ENCODE measurements at regions not wholly inside any gene's neighbourhood (a gene's known extent, or its start where the extent isn't known, plus 50 kb on each side); places are given as distances from the start of the nearest gene placed in this dataset.
"Not testable (repeated sequence)": the region's sequence is repeated elsewhere in the genome, so short reads cannot be mapped to it uniquely, and the experiment has no call there.

DNA sequence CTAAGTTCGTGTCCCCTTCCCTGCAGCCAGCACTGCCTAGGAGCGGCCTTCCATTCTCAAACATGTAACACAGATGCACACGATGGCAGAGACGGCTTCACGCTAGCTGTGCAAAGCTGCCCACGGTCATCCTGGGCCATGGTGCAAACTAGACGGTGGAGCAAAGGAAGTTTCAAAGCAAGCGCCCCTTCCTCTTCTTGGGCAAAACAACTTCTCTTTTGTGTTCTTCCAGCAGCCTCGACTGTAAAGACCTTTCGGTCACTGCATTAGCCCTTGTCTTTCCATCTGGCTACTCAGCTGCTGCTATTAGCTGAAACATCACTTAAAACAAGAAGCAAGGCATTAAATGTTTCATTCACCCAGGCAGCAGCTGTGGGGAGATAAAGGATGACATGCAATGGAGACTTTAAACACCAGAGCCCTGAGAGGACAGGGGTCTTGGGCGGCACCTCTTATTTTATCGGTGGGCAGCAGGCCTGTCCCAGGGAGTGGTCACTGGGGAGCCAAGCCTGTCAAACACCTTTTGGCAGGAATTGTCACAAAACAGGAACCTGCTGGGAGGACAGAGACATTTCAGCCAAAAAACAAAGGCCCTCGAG lies 214.8 kb downstream of the KLF6 start:
- FAIRE-seq, result no peak

DNA sequence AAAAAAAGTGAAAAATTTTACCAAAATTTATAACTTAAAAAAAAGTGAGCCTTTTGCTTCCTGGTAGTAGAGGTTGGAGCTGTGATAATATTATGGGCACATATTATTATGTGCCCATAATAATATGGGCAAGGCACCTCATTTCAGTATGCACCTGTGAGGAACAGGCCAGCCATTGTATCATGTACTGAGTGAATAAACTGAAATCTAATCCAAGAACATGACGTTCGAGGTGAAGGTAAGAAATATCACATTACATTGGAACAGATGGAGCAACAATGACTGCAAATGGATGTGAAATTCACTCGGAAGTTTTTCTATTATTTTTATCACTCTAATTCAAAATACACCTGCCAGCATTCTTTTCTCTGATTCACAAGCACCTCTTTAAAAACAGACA lies 216.0 kb downstream of the KLF6 start:
- FAIRE-seq, result no peak

DNA sequence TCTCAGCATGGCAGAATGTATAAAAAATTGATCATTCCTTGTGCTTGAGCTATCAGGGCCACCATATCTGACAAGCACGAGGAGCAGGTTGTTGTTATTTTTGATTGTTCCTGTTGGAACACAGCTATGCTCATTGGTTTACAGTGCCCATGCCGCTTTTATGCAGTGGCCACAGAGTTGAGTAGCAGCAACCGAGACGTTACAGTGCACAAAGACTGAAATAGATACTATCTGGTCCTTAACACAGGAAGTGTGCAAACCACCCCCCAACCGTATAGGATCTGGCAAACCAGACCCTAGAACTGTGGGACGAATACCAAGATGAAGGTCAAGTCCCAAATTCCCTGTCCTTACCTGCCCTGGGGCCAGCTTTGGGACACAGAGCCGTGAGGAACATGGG lies 216.6 kb downstream of the KLF6 start:
- FAIRE-seq, result no peak

DNA sequence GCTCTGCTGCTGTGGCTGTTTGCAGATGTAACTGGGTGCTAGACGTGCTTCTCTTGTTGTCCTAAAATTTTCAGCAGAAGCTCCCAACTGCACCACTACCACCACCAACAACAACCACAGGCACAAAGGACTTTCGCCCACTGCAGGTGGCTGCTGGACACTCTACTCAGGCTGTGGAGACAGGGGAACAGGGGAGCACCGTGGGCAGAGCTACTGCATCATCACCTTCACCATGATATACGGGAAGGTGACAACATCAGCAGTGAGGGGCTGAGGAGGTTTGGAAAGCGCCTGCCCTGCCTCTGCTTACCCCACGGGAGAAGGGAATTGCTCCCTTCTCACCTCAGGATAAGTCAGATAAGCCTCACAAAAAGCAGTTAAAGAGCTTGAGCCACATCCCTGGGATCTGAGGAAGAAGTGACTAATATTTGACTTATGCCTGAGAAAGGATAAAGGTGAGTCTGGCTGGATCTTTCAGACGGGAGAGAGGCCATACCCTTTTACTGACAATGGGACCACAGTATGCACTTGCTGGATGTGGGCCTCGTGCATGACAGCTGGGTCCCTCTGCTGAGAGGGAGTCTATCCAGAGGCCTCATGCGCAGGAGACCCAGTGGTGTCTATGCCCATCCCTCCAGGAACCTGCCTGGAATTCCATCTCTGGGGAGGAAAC lies 217.6 kb downstream of the KLF6 start:
- no peak for FAIRE-seq

DNA sequence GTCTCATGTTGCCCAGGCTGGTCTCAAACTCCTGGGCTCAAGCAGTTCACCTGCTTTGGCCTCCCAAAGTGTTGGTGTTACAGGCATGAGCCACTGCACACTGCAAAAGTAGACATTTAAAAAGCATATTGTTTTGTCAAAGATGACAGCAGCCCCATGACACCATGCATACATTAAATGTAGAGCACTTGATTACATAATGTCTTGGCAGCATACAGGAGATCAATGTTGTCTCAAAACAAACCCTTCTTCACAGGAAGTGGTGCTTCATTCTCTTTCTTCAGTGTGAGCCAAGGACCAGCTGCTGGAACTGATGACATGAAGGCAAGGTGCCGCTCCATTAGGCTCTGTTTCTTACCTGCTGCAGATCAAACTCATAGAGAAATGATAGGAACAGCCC lies 218.4 kb downstream of the KLF6 start:
- no peak for FAIRE-seq

DNA sequence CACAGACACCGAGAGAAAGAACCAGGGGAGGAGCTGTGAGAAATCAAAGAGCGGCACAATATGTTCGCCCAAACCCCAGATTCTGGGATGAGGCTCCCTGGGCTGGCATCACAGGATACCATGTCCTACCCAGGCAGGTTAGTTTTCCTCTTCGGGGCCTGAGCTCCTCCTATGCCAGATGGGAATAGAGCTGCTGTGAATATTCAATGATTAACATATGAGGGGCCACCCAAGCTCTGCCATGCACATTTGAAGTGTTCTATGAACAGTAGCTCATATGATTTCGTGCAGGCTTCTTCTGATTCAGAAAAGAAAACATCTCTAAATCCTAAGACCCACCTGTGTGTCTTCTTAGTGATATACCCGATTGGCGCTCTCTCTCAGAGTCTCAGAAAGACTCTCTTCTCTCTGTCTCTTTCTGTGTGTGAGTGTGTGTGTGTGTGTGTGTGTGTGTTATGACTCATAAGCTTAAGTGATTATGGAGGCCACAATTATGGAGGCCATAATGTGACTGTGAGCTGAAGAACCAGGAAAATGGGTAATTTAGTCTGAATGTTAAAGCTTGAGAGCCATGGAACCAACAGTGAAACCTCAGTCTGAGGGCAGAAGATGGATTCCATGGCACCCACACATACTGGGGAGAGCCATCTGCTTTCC lies 220.5 kb downstream of the KLF6 start:
- FAIRE-seq, result no peak

DNA sequence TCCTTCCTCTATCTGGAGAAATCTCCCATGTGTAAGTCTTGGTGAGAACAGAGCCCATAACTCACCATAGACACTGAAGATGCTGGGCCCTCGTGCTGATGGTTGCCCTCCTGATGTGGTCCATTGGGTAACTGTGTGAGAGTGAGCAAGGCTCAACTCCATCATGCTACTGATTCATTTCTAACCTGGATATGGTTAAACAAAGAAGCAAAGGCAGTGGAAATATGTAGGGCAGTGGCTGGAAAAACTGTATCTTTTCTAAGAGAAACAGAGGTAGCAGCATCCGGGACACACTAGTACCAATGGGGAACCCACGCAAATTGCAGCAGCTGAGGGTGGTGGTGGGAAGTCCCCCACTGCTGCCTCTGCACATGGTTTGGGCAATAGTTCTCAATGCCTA lies 221.7 kb downstream of the KLF6 start:
- no peak for FAIRE-seq

DNA sequence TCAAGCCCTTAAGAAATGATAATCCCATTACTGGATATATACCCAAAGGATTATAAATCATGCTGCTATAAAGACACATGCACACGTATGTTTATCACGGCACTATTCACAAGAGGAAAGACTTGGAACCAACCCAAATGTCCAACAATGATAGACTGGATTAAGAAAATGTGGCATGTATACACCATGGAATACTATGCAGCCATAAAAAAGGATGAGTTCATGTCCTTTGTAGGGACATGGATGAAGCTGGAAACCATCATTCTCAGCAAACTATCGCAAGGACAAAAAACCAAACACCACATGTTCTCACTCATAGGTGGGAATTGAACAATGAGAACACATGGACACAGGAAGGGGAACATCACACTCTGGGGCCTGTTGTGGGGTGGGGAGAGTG lies 224.4 kb downstream of the KLF6 start:
- FAIRE-seq, result not testable (repeated sequence)

DNA sequence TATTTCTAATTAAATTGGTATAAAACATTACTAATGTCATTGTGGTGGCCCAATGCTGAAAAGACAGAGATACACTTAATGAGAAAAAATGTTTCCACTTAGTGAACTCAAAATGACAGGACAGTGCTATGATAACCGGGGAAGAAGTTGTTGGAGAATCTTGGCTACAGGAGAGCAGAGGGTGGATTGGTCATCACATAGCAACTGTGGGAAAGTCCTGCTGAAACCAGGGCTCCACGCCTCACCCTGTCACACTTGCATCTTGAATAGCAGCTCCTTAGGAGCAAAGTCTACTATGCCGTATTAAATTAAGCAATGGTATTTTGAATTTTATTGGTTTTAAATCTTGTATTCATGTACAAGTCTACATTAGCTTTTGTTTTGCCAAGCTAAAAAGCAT lies 225.5 kb downstream of the KLF6 start:
- FAIRE-seq, result no peak

DNA sequence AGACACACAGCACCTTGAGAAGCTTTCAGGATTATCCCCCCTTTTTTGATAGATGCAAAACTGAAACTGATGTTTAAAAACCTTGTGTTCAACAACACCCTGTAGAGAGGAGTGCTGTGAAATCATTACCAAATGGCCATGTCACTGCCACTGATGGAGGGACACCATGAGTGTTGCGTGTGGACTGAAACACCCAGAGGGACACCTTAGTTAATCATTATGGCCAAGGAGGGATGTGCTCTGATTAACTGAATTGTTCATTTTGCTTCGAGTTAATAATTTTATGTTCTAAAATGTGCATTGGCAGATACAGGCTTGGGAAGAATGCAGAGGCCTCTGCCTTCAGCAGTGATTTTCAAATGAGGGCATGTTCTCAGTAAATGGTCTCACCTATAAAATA lies 226.0 kb downstream of the KLF6 start:
- no peak for FAIRE-seq

DNA sequence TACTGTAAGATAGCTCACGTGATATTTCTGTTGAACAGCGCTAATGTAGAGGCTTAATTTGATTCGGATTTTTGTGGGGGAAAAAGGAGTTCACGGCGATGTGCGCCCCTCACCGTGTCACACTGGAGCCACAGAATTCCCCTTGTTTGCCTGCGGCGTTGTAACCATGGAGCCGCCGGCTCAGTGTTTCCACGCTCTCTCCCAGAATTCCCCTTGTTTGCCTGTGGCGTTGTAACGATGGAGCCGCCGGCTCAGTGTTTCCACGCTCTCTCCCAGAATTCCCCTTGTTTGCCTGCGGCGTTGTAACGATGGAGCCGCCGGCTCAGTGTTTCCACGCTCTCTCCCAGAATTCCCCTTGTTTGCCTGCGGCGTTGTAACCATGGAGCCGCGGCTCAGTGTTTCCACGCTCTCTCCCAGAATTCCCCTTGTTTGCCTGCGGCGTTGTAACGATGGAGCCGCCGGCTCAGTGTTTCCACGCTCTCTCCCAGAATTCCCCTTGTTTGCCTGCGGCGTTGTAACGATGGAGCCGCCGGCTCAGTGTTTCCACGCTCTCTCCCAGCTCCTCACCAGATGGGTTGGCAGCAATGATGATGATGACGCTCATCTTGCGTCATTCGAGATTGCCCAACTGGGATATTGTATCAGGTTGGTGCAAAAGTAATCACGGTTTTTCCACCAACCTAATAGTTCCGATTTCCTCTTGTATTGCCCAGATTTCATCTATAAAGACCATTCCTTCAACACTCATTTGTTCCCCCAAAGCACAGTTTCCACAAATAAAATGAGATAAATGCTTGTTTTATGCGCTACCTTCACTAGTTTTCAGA lies 228.6 kb downstream of the KLF6 start:
- FAIRE-seq, result not testable (repeated sequence)

DNA sequence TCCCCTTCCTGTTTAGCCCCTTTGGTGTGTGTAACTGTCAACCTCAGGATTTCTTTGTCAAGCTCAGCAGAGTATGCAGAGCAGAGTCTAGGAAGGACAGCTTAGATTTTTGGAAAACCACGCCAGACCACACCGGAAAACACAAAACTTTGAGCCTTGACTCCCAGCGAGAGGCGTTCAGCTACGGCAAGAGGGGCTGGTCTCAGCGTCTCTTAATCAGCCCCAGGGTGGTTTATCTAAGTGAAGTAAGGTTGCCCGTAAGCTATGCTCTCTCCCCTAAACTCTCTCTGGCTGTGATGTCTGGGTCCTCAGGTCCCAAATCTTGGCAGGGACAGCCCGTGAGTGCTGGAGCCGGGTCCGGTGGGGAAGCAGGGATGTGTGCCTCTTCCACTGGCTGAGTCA lies 230.9 kb downstream of the KLF6 start:
- no peak for FAIRE-seq

DNA sequence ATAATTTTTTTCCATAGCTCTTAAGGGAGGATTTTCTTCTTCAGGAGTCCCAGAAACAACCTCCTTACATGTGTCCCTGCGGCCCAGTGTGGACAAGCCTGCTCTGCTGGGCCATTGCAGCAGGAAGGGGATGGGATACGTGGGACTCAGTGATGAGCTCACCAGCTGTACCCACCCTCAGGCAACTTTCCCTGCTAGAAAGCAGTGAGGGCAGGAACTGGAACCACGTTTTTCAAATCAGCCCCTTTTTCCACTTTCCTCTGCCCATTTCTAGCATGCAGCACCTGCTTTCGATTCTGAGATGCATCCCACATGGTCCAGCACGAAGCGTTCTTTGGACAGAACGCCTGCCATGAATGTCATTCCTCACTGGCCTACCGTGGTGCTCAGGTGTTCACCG lies 232.7 kb downstream of the KLF6 start:
- FAIRE-seq, result no peak

DNA sequence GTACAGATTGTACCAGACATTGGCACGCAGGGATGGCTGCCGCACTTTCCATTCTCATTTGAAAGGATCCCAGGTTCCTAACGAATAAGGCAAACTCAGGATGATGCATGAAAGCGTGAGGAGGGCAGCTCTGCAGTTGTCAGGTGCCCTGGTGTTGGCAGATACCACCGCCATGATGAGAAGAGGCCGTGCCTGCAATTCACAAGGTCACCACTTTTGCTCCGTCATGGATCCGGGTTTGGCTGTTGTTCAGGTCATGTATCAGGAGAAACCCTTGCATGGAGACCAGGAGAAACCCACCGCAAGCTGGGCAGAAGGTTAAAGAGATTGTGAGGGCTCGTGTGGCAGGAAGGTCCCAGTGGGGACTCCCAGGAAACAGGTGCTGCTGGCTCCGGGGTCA lies 233.2 kb downstream of the KLF6 start:
- FAIRE-seq, result no peak

DNA sequence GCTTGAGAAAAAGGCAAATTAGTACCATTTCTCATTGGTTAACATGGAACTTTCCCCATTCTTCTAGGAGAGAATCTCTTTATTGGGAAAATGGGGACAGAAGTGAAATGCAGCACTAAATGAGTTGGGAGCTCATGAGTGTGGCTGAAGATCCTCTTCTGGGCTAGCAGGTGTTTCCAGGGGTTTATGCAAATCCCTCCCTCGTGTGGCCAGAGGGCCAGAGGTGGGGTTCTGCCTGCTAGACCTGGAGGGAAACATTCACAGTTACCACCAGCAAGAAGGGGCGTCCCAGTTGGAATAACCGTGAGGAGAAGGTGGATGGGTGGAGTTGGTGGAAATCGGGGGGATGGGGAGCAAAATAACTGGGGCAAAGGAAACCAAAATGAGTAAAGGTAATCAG lies 235.9 kb downstream of the KLF6 start:
- FAIRE-seq, result no peak

DNA sequence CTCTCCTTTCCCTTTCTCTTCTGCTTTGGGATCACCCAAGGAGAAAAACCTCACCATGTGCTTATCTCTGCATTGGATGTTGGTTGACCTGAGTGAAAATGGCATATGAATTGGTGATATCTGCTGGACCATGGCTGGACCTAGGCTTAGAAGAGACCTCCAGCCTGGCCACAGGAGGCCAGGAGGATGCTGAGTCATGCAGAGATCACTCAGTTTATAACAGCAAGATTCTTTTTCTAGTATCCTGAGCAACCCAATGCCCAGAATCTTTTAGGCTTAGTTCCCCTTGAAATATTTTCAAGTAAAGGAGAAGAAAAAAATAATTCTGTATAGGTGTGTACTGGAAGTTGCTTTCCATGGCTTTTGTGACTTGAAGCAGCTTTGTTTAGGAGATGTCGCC lies 236.3 kb downstream of the KLF6 start:
- no peak for FAIRE-seq

DNA sequence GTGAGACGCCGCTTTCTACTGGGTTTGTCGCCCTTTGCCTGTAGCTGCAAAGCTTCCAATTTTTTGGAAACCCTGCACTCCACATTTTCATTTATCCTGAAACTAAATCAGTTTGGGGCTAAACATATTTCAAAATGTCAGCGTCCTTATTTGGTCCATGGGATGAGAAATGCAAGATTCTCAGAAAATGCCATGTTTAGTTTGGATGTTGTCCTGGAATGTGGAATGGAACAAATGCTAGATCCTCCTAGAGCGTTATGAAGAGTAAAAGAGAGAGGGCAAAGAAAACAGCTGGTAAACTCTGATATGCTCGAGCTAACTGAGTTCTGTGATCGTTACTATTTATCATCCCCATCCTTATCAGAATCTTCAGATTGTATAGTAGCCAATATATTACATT lies 236.9 kb downstream of the KLF6 start:
- no peak for FAIRE-seq

DNA sequence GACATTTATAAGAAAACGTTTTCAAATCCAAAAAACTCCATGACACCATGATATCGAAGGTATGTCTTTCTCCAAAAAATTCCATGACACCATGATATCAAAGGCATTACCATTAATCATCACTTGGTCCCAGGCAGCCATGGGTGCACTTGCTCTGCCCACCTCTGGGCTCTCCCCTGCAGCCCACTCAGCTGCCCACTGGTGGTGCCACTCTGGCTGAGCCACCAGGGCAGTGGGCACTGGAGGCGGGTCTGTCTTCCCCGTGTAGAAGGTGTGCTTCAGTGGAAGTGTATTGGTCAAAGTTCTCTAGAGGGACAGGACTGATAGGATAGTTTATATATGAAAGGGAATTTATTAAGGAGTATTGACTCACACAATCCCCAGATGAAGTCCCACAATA lies 240.4 kb downstream of the KLF6 start:
- no peak for FAIRE-seq

DNA sequence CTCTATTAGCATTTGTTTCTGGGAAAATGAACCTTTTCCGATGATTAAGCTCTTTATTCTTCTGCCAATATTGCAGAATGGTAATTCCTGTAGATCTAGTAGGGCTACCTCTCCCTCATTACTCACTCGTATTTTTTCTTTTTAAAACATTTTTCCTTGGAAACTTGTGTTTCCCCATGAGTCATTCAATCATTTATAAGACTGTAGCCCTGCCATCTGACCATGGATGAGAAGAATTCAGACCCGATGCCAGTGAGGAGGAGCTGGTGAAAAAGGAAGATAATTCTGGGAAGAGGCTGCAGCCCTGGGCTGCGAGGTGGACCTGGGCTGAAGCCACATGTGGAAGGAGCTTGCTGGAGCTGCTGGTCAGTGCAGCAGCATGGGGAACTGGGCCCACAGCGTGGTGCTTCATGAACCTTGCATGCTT lies 242.8 kb downstream of the KLF6 start:
- no peak for FAIRE-seq

DNA sequence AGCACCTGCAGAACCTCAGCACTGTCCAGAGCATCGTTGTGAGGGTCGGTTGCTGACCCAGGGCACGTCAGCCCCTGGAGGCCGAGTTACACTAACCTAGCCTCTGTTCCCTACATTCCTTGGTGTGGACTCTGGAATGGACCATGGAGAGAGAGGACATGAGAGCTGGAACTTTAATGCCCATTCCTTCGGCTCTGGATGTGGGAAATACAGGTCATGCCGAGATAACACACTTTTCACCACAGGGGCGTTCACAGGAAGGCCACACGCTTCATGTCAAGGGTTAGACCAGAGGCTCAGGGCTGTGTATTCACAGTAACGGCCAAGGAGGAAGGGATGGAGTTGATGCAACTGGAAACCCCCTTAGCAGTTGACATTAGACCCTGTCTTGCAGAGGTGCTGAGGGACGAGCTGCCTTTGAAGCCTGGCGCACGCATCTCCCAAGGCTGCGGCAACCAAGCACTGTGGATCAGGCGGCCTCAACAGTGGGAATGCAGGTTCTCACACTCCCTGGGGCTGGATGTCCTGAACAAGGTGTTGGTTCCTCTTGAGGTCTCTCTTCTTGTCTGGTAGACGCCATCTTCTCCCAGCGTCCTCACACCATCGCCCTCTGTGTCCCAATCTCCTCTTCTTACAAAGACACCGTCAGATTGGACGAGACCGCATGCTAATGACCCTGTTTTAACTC lies 245.2 kb downstream of the KLF6 start:
- no peak for FAIRE-seq

DNA sequence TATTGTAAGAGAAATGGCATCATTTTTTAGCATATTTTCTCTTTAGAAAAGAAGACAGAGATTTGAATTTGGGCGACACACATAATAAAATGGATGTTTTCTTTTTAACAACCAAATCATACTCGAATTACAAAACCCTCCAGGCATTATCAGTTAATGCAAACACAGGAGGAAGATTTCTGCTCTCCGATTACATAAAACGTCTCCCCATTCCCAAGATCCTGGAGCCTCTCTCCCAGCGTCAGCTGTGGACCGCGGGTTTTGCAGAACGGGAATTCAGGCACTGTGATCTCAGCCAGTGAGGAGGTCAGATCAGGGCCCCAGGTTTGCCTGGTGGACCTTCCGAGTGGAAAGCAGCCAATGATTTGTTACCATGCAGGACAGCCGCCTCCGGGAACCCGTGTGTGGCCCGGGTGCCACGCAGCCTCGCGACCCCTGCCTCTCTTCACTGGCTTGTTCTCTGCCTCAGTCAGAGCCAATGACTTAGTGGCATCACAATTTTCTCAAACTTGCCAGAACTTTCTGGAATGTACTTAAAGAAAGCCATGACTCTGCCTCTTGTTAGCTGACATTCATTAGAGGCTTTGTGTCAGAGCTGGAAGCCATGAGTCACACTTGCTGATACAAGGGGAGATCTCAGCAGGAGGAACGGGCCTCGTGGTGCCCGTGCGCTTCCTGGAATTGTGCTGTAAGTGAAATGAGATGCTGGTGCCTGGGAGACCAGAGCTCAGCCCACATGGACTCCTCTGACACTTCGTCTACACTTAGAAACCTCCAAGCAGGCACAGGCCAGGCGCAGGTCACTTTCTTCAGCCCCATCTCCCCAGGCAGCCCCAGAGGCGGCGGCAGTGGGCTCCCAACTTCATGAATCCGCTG lies 246.1 kb downstream of the KLF6 start:
- no peak for FAIRE-seq

DNA sequence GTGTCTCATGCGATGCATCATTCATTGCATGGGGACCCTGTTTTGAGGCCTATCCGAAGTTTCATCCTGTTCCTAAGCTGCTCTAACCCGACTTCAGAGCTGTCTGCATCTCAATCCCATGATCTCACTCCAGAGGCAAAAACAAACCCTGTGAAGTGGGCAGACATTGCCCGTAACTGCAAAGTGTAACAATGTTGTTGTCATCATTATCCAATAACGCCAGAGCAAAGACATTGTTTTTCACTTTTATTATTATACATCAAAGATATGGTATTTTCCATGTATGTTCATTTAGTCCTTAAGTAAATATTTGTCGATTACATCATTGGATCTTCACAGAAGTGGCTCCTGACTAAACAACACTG lies 246.7 kb downstream of the KLF6 start:
- FAIRE-seq, result no peak
